ENCODE measurements at regions not wholly inside any gene's neighbourhood (a gene's known extent, or its start where the extent isn't known, plus 50 kb on each side); places are given as distances from the start of the nearest gene placed in this dataset.

GRCh38 chr4:89537281-89537680, 229.7 kb upstream of the GPRIN3 start:
- DNase-seq: no peak
- Mint-ChIP-seq H3K4me3 (no peak overlapping the region), H3K9me3 (no peaks in the 10 kb centered on the region), H3K4me1 (peaks cover 9% of the 10 kb centered on the region), H3K27me3 (ENCODE audit: insufficient read depth) (peaks cover 11% of the 10 kb centered on the region), H3K27ac (no peak overlapping the region), H3K36me3 (ENCODE audit: low read depth) (no peaks in the 10 kb centered on the region)
- WGBS, 2 experiments (ENCODE audit: insufficient coverage in 1 of 2, insufficient read length in 1 of 2): 92 to 100% methylated on average over 1 of the region's 1 CpG
- TF ChIP-seq CTCF (conservative IDR thresholded peaks at IDR 0.05): no peak
- no peaks in the 10 kb centered on the region for H3K4me1 ChIP-seq (ENCODE audit: control insufficient read depth, insufficient read depth, low read length)
- H3K9ac ChIP-seq (ENCODE audit: extremely low read depth, low read length, poor library complexity, severe bottlenecking): no peak overlapping the region
- H3K27me3 ChIP-seq (ENCODE audit: control insufficient read depth, insufficient read depth, low read length, poor library complexity, severe bottlenecking): no peaks in the 10 kb centered on the region
- no peak overlapping the region for H3K4me3 ChIP-seq (ENCODE audit: low read length)
- no peaks in the 10 kb centered on the region for H3K9me3 ChIP-seq (ENCODE audit: control insufficient read depth, low read length)
- no peak overlapping the region for H3K27ac ChIP-seq (ENCODE audit: low read depth, low read length)
- H3K36me3 ChIP-seq (ENCODE audit: control insufficient read depth, insufficient read depth, low read length): no peaks in the 10 kb centered on the region

GRCh38 chr4:89535251-89535650, 227.7 kb upstream of the GPRIN3 start:
- Mint-ChIP-seq H3K9me3 (no peaks in the 10 kb centered on the region), H3K27me3 (ENCODE audit: insufficient read depth) (peaks cover 19% of the 10 kb centered on the region), H3K4me1 (peaks cover 9% of the 10 kb centered on the region), H3K4me3 (no peak overlapping the region), H3K36me3 (ENCODE audit: low read depth) (no peaks in the 10 kb centered on the region), H3K27ac (no peak overlapping the region)
- no peak for DNase-seq
- Histone ChIP-seq H3K27ac (ENCODE audit: low read depth, low read length) (no peak overlapping the region), H3K4me1 (ENCODE audit: control insufficient read depth, insufficient read depth, low read length) (no peaks in the 10 kb centered on the region), H3K9me3 (ENCODE audit: control insufficient read depth, low read length) (no peaks in the 10 kb centered on the region), H3K4me3 (ENCODE audit: low read length) (no peak overlapping the region), H3K9ac (ENCODE audit: extremely low read depth, low read length, poor library complexity, severe bottlenecking) (no peak overlapping the region), H3K27me3 (ENCODE audit: control insufficient read depth, insufficient read depth, low read length, poor library complexity, severe bottlenecking) (no peaks in the 10 kb centered on the region), H3K36me3 (ENCODE audit: control insufficient read depth, insufficient read depth, low read length) (no peaks in the 10 kb centered on the region)
- no peak for TF ChIP-seq CTCF (conservative IDR thresholded peaks at IDR 0.05)
- 94 to 100% methylated on average over 2 to 3 of the region's 3 CpGs for WGBS, 2 experiments (ENCODE audit: insufficient coverage in 1 of 2, insufficient read length in 1 of 2)

- DNase-seq: no peak
- peaks cover 18% of the 10 kb centered on the region for H3K27me3 Mint-ChIP-seq (ENCODE audit: insufficient read depth)
- no peak overlapping the region for H3K27ac ChIP-seq (ENCODE audit: low read depth, low read length)
- no peak overlapping the region for H3K27ac Mint-ChIP-seq
- H3K36me3 Mint-ChIP-seq (ENCODE audit: low read depth): no peaks in the 10 kb centered on the region
- peaks cover 4% of the 10 kb centered on the region for H3K4me1 Mint-ChIP-seq
- no peaks in the 10 kb centered on the region for H3K4me1 ChIP-seq (ENCODE audit: control insufficient read depth, insufficient read depth, low read length)
- no peak overlapping the region for H3K9ac ChIP-seq (ENCODE audit: extremely low read depth, low read length, poor library complexity, severe bottlenecking)
- no peaks in the 10 kb centered on the region for H3K36me3 ChIP-seq (ENCODE audit: control insufficient read depth, insufficient read depth, low read length)
- no peaks in the 10 kb centered on the region for H3K27me3 ChIP-seq (ENCODE audit: control insufficient read depth, insufficient read depth, low read length, poor library complexity, severe bottlenecking)
- H3K9me3 Mint-ChIP-seq: no peaks in the 10 kb centered on the region
- no peak overlapping the region for H3K4me3 ChIP-seq (ENCODE audit: low read length)
- no peak for TF ChIP-seq CTCF (conservative IDR thresholded peaks at IDR 0.05)
- H3K9me3 ChIP-seq (ENCODE audit: control insufficient read depth, low read length): no peaks in the 10 kb centered on the region
- H3K4me3 Mint-ChIP-seq: no peak overlapping the region
Measured at GRCh38 chr4:89534356-89534755, 226.8 kb upstream of the GPRIN3 start.
